DMS53 treated with DMSO at 0.1 percent for 48 hours (cell line): ENCODE measurements at regions not wholly inside any gene's neighbourhood (a gene's known extent, or its start where the extent isn't known, plus 50 kb on each side); places are given as distances from the start of the nearest gene placed in this dataset.

Experiments used
- DNase-seq: peaks from one replicate; lab custom pipeline; 2025; ENCODE audit not compliant: unreplicated experiment; lab: John Stamatoyannopoulos, UW

GRCh38 chr11:122451911-122452310, 203.6 kb upstream of the UBASH3B start:
- DNase-seq = no peak

DNA sequence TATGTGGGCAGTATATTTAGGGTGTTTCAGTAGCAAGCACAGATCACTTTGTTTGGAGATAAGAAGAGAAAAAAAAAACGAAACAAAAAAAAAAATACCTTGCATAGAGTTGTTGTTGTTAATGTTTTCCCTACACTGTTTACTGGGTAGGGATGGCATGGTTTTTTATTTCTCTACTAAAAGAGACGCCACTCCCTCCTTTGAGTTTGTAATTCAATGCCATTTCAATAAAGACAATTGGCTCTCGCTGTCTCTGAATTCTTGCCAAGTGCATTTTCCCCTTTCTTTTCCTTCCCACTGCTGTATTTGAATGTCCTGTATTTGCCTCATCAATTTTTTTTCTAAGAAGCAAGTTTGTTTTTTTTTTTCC, 213.9 kb upstream of the UBASH3B start:
- DNase-seq = no peak

DNA sequence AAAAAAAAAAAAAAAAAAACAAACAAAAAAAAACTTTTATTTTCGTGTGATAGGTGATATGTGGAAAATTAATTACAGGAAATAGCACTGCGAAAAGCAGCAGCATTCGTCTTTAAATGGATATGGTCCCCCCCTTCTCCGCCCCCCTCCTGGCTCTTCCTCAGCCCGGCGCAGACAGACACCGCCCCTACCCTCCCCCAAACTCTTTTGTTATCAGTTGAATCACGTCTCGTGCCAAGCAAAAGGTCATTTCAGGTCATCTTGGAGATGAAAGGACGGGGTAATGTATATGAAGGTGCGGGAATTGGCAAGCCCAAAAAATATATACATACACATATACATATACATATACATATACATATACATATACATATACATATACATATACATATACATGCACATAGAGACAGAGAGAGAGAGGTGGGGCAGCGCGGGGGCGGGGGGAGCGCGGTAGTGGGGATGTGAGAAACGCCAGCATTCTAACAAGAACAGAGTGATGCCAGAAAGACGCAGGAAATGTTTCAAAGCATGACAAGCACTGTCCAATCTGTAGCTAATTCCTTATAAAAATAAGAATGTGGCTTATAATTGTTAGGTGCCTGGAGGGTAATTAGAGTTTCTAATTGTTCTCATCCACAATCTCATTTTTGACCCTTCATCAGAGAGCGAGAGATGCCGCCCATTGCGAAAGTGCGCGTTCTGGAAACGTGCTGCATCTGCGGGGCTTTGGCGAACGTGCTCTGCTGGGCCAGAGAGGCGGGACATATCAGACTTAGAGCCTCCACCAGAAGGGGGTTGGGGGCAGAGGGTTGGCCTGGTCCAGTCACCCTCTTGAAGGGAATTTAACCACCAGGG, 214.5 kb upstream of the UBASH3B start:
- no peak for DNase-seq

- DNase-seq = peak; percentile 61
Observed at GRCh38 chr11:122439866-122440810, 215.4 kb upstream of the UBASH3B start.

GRCh38 chr11:122436188-122436555, 219.3 kb upstream of the UBASH3B start:
- DNase-seq = no peak

DNA sequence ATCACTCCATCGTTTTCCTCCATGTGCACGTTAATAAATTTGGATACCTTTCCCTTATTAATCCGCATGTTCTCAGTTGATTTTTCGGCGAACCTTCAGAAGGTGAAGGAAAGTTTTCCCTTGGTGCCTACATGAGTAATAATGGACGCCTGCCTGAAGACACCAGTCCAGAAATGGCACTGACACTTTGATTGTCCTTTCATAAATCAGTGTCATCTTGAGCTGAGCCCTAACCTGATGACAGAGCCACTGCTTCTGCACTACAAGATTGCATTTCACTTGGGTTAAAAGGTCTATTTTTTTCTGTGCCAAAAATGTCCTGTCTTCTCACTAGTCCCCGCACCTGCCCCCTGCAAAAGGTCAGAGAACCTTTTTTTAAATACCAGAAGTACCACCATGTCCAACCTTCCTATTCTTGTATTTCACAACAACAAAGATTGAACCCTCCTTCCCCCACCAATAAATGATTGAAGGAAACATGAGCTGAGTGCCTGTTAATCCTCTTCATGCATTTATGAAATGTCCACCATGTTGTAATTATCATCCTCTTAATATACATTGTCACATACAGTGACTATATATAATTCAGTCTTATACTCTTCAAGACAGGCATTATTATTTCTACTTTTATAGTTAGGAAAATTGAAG, 219.9 kb upstream of the UBASH3B start:
- DNase-seq = no peak

DNA sequence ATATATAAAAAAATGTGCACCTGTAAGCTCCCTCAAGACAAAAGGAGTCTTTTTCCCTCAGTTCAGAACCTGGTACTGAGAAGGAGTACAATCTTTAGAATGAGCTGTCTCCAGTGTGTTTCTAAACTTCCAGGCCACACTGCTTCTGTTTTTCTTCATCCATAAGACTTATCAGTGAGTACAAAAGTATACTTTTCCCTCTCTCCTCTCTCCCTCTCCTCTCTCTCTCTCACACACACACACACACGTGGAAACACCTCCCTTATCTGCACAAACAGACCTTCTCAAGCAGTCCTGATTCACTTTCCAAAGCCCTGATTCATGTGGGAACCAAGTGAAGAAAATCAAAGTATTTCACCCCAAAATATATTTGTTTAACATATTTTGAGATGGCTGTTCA, 220.7 kb upstream of the UBASH3B start:
- DNase-seq = no peak

DNA sequence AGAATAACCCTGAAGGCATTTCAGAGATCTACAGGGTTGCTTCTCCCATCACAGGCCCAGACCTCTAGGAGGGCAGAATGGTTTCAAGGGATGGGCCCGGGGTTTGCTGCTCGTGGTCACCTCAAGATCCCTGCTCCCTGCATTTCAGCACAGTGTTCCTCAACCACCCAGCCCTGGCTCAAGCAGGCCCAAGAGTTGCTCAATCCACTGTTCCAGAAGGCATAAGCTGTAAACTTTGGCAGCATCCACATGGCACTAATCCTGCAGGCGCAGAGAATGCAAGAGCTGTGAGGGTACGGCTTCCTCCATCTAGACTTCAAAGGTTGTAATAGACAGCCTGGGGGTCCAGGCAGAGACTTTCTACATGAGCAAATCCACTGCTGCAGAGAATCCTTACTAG, 225.0 kb upstream of the UBASH3B start:
- no peak for DNase-seq

DNA sequence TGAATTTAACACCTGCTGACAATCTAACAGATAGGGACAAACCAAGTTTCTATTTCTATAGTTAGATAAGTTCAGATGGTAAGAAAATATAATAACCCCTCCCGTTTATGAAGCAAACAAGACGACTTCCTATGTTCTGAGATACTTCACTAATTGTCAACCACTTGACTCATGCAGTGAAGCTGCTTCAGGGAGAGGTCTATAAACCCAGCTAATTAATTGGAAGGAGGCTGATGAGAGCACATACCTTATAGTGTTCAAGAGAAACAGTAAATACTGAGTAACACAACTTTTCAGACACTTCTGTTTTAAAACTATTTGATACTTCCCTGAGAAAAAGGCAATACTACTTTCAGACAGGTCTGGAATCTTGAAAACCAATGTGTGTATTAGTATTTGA, 229.4 kb upstream of the UBASH3B start:
- no peak for DNase-seq

- DNase-seq = no peak
Observed at GRCh38 chr11:122424636-122425035, 230.9 kb upstream of the UBASH3B start.

DNA sequence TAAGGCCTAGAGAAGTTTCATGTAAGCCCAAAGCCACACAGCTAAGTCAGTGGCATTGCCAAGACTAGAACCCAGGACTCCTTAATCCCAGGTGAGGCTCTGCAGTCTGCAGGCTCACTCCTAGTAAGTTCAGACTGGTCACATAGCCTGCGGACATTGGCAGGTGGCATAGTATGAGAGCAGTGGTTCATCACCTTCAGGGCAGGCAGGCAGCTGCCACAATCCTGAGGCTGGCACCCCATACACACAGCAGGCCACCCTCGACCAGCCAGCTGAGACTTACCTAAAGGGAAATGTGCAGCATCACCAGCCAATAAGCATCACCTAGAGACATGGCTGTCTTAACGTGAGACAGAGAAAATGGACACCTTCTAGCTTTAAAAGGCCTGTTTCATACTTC, 231.6 kb upstream of the UBASH3B start:
- no peak for DNase-seq

DNA sequence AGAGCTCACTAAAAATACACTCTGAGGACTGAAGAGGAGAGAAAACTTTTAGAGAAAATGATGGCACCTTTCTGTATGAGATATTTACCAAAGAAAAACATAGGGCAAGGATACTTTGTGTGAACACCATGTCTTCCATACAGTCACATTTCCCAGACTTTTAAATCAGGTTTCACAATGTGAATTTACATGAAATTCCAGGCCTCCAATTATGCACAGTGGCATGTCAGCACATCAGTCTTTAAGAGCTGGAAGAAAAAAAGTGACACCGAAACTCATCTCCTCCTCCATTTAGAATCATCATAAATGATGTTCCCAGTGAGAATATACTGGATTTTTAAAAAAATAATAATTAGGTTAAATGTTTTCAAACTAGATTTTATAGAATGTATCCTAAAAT, 232.2 kb upstream of the UBASH3B start:
- DNase-seq = no peak

GRCh38 chr11:122422682-122423081, 232.8 kb upstream of the UBASH3B start:
- DNase-seq = no peak

GRCh38 chr11:122421702-122422101, 233.8 kb upstream of the UBASH3B start:
- no peak for DNase-seq

DNA sequence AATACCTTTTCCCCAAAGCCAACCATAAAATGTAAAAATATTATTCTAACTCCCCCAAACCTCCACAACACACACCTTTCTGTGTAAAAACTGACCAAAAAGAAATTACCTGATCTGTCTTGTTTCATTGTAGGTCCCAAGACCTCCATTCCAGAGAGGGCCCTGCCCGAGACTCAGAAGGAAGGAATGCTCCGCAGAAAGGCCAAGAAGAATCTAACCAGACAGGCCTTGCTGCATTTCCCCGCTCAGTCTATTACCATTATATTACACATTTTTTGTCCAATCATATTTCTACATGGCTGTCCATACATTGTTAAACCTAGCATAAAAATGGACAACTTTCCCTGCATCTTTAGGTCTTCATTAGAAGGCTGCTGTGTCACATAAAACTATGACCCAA, 237.5 kb upstream of the UBASH3B start:
- no peak for DNase-seq

DNA sequence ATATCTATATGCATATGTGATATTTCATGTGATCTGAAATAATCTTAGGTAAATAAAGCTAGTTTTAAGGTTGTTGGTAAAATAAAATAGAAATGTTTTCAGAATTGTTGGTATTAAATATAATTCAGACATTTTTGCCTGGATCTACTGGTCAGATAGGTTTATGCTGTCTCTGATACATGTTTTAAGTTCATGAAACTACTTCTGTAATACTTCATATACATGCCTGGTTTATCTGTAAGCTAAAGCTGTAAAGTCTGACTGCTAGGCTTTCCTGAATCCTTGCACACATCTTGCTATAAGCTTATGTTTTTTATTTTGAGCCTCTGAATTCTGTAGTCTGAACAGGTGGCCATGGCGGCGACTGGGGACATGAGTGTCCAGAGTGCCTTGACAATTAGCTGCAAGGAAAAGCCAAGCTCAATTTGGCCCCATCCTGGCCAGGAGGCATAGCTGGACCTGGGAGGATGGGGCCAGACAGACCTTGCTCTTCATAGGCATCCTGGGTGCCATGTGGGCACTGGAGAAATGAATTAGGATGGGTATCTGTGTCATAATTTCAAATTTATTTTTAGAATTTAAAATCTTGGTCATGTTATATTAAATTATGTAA, 241.0 kb upstream of the UBASH3B start:
- DNase-seq = no peak

- DNase-seq = no peak
Observed at GRCh38 chr11:122413677-122414076, 241.8 kb upstream of the UBASH3B start.

DNA sequence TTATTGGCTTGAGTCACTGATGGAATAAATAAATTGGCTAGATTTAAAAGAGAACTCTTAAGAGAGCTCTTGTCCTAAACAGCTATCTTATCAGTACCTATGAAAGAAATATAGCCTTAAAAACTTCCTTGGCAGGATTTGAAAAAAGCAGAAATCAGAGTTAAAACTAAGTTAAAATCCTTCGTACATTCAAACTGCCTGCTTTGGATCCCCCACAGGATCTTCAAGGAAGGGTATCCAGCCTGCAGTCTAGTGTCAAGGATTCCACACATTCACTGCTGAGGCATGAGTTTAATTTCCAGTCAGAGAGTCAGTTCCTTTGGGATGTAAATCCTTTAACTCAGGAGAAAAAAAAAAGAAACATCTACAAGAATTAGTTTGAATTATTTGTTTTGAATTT, 242.9 kb upstream of the UBASH3B start:
- no peak for DNase-seq

GRCh38 chr11:122406466-122406865, 249.1 kb upstream of the UBASH3B start:
- DNase-seq = no peak

DNA sequence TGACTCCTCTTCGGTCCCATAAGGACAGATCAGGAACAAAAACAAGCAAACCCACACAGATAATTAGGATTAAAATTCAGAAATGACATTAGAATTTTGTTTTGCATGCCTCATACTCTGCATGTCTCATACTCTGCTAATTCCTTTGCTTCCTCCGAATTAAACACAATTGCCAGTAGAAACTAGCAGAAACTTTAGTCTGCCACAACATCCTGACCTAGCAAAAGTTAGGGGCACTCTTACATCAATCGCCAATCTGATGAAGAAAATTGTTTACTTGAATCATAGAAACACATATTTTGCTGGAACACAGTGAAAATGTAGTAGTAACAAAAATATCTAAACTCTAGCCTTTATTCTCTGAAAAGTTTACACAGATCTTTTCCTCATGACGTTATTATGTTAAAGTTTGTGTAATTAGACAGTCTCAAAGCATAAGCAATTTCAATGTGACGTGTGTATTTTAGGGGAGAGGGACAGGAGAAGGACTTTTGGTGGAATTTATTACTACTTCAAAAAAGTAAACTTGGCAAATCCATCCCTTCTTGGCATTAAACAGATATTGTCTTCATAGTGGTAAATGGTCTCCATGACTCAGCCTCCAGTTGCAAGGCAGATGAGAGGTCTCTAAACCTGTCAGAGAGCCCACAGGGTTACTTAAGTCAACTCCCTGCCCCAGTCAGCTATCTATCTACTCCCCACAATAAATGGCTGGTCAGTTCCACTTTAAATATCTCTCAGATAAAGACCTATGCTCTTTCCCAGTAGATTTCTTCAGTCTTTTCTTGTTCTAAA, 249.8 kb upstream of the UBASH3B start:
- no peak for DNase-seq
